ENCODE measurements at regions not wholly inside any gene's neighbourhood (a gene's known extent, or its start where the extent isn't known, plus 50 kb on each side); places are given as distances from the start of the nearest gene placed in this dataset.
"Not testable (repeated sequence)": the region's sequence is repeated elsewhere in the genome, so short reads cannot be mapped to it uniquely, and the experiment has no call there.

DNA sequence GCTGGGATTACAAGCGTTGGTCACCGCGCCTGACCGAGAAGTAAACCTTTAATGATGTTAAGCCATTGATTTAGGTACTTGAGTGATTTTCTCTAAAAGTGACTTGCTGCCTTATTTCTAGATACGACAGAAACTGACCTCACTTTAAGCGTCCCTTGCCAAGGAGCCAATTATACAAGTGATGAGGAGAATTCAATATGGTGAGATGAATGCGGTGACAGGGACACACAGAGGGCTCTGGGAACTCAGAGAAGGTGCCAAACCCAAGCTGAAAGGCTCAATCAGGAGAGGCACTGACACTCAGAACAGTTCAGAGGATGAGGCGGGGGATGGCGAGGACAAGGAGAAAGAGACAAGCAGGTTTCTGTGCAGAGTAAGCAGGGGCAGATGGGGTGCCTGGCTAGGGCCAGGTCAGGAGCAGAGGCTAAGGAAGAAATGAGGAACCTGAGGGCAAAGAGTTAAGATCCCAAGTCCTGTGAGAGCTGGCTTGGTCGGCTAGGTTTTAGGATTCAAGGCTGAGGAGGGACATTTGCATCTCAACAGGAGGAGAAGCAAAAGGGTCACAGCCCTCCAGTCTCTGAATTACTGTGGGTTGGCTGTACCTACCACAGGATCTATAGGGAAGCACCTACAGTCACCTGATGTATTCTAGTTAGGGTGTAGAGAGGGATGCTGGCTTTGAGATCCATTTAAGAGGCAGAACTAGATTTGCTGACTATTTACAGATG is 83.2 kb upstream of the USP24 start:
- no peak for DNase-seq (ENCODE audit: low read depth)

- not testable (repeated sequence) for DNase-seq (ENCODE audit: low read depth)
Observed at GRCh38 chr1:55296247-55296646, 81.1 kb upstream of the USP24 start.

DNA sequence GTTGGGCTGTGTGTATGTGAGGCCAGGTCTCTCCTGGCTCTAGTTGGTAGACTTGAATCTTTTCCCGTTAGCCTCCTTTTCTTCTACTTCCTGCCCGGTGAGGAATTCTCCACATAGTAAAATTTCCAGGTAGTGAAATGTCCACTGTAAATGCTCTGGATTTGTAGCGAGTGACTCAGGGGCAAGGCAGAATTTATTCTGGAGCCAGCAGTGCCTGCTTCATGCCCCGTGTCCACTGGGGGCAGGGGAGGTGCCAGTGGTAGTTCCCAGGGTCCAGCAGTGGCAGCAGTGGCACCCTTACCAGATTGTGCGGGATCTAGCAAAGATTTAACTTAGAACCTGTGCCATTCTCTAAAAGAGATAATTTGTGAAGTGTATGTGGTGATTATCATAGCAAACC is 74.5 kb upstream of the USP24 start:
- DNase-seq (ENCODE audit: low read depth), result no peak

DNA sequence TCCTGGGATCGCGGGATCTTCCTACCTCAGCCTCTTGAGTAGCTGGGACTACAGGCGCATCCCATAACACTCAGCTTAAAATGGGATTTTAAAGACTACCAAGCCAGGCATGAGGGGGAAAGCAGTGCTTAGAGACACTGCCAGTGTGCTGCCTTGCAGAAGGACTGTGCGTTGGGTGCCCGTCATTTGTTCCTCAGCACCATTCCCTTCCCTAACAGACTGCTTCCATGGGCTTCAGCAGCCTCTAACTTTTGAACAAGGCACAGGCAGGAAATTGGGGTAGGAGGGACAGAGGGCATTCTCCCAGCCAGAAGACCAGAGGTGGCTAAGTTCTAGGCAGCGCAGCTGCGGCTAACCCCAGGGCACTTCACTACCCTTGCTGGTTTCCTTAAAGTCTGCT is 73.9 kb upstream of the USP24 start:
- DNase-seq (ENCODE audit: low read depth), result no peak

GRCh38 chr1:55288245-55288644 is 73.1 kb upstream of the USP24 start:
- no peak for DNase-seq (ENCODE audit: low read depth)

- DNase-seq (ENCODE audit: low read depth), result no peak
Observed at GRCh38 chr1:55287723-55288122, 72.6 kb upstream of the USP24 start.

DNA sequence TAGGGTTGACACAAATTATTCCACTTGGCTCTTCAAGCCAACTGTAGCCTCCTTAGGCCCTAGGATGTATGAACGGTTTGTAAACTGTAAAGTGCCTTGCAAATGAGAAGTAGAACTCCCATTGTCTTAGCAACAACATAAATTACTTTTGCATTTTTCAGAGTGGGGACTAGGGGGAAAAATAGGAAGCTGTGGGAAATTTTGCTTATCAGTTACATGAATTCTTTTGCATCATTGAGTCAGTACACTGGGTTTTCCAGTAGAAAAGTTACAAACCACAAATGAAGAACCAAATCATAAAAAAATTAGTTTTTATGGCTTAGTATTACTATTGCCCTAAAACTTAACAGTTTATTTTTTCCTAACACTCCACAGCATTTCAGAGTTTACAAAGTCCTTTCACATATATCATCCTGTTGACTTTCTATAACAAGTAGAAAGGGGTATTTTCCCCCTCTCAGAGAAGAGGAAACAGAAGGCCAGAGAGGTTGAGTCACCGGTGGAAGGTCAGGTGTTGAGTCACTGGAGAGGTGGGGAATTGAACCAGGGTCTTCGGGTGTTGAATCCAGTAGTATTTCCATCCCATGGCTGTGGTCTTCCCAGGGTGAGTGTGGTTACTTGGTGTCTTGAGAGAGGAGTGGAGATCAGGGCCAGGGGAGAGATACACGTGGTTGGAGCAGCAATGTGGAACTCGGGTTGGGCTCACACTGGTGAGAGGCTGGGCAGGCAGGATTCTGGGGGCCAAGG is 71.9 kb upstream of the USP24 start:
- DNase-seq (ENCODE audit: low read depth), result no peak

GRCh38 chr1:55285834-55286233 is 70.7 kb upstream of the USP24 start:
- no peak for DNase-seq (ENCODE audit: low read depth)

- DNase-seq (ENCODE audit: low read depth), result no peak
Observed at GRCh38 chr1:55284856-55285255, 69.7 kb upstream of the USP24 start.

- DNase-seq (ENCODE audit: low read depth), result no peak
Observed at GRCh38 chr1:55282058-55282457, 66.9 kb upstream of the USP24 start.

- DNase-seq (ENCODE audit: low read depth), result no peak
Observed at GRCh38 chr1:55280731-55281130, 65.6 kb upstream of the USP24 start.

- DNase-seq (ENCODE audit: low read depth), result no peak
Observed at GRCh38 chr1:55279627-55280026, 64.5 kb upstream of the USP24 start.

GRCh38 chr1:55278378-55278777 is 63.2 kb upstream of the USP24 start:
- DNase-seq (ENCODE audit: low read depth), result no peak

- peak; percentile 62 for DNase-seq (ENCODE audit: low read depth)
Observed at GRCh38 chr1:55277377-55278130, 62.4 kb upstream of the USP24 start.

- DNase-seq (ENCODE audit: low read depth), result no peak
Observed at GRCh38 chr1:55276671-55277376, 61.7 kb upstream of the USP24 start.

DNA sequence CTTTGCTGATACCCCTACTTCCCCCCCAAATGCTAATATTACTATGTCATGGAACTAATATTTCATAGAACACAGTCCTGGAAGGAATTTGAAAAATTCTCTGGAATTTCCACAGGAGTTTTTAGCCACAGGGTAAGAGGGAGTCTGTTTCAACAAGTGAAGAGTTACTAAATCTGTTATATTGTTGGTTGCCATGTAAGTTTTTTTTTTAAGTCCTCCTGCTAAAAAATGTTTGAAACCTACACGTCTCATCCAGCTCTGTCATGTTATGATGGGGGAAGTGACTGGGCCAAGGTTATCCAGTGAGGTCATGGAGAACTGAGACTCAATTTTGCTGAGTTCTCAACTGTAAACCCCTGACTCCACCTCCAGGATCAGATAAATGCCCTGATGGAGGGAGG is 60.8 kb upstream of the USP24 start:
- DNase-seq (ENCODE audit: low read depth), result no peak

DNA sequence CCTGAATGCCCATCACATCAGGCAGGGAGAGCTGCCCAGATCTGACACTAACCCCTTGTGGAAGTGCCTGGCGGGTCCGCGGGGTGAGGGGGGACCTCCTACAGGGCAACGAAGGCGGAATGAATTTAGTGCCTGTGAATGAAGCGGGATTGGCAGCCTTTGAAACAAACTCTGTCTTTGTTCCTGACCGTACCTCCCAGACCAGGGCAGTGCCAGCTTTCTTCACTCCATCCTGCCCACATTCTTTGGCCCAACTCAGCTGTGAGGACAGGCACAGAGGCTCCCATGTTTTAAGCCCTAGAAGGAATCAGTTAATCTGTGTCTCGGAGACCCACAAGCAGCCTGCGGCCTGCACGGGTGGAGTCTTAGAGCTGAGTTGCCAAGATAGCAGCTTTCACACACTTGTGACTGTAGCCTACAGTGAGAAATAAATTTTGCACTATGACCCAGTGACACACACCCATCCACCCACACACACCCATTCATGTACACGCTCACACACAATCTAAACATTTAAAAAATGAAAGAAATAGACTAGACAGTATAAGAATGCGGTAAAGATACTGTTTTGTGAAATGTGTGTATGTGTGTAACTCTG is 60.1 kb upstream of the USP24 start:
- no peak for DNase-seq (ENCODE audit: low read depth)

GRCh38 chr1:55272994-55273393 is 57.8 kb upstream of the USP24 start:
- DNase-seq (ENCODE audit: low read depth), result no peak
